Endothelial cell of umbilical vein (primary cell): ENCODE measurements at regions not wholly inside any gene's neighbourhood (a gene's known extent, or its start where the extent isn't known, plus 50 kb on each side); places are given as distances from the start of the nearest gene placed in this dataset.

Source experiments
- BruUV-seq: library from RNA; stranded (reverse); fragments of 400-500 nt; replicated peaks from 2 replicates; lab custom pipeline; 2021; lab: Mats Ljungman, UMichigan
- CTCF ChIA-PET: fragments of 300-600, 350-600 bp; sonication (Branson Sonifier 250); formaldehyde crosslinking; loops from one replicate; lab custom pipeline; 2021; ENCODE audit warnings: antibody characterized with exemption, inconsistent platforms; lab: Charles Lee
- POLR2A ChIA-PET: fragments of 300-600, 350-600 bp; sonication (Branson Sonifier 250); formaldehyde crosslinking; loops from one replicate; lab custom pipeline; 2021; ENCODE audit warnings: antibody characterized with exemption, inconsistent platforms; lab: Charles Lee
- DNase-seq: peaks from one replicate; pipeline ENCODE4 v3.0.0-alpha.2; 2011; ENCODE audit warnings: low read depth, low spot score
- FAIRE-seq: peaks from 2 replicates; lab custom pipeline; 2011; peaks lifted over from hg19 to GRCh38; lab: Jason Lieb, UNC
- H2AFZ ChIP-seq: 2 replicates; pipeline ENCODE4 v1.6.0; 2012; ENCODE audit warnings: low read depth, low read length, control low read depth, inconsistent platforms
- H3K27ac ChIP-seq: 2 replicates; pipeline ENCODE4 v1.5.1; 2011; ENCODE audit warnings: low read depth, mild to moderate bottlenecking, control low read depth, low read length, moderate library complexity; ENCODE audit not compliant: insufficient read depth
- H3K27me3 ChIP-seq, 2 experiments: 2 replicates each; pipeline versions ENCODE4 v1.6.0 to v1.6.1; 2011; ENCODE audit warnings: low read length in 2 of 2, mixed read lengths in 1 of 2; ENCODE audit not compliant: control insufficient read depth in 2 of 2, insufficient read depth in 2 of 2
- H3K36me3 ChIP-seq, 2 experiments: 2 replicates in 1 of 2; 3 replicates in 1 of 2; pipeline ENCODE4 v1.5.1; 2011; ENCODE audit warnings: low read length in 2 of 2, mild to moderate bottlenecking in 1 of 2, moderate library complexity in 1 of 2; ENCODE audit not compliant: control insufficient read depth in 2 of 2, insufficient read depth in 2 of 2; ENCODE audit errors: extremely low read depth in 1 of 2
- H3K4me1 ChIP-seq: 3 replicates; pipeline ENCODE4 v1.5.1; 2011; ENCODE audit warnings: mild to moderate bottlenecking, low read length; ENCODE audit not compliant: control insufficient read depth, insufficient read depth; ENCODE audit errors: extremely low read depth
- H3K4me2 ChIP-seq: 2 replicates; pipeline ENCODE4 v1.6.1; 2011; ENCODE audit warnings: low read length, control low read depth, mixed read lengths; ENCODE audit not compliant: insufficient read depth
- H3K4me3 ChIP-seq, 3 experiments: fragments of 200-600 bp in 1 of 3; sonication (generic), shearing (Covaris generic) in 1 of 3; replicated peaks in 1 of 3; 2 replicates each; pipeline ENCODE4 v1.5.1; 2011 to 2016; ENCODE audit warnings: control low read depth in 3 of 3, low read length in 3 of 3, mild to moderate bottlenecking in 2 of 3, inconsistent platforms in 1 of 3, low read depth in 1 of 3, moderate library complexity in 1 of 3; ENCODE audit not compliant: insufficient read depth in 1 of 3
- H3K79me2 ChIP-seq: 2 replicates; pipeline ENCODE4 v1.6.0; 2012; ENCODE audit warnings: low read length, inconsistent platforms; ENCODE audit not compliant: control insufficient read depth, insufficient read depth
- H3K9ac ChIP-seq: replicated peaks from 2 replicates; pipeline ENCODE3; 2011; ENCODE audit warnings: low read length, control low read depth; ENCODE audit not compliant: insufficient read depth; ENCODE audit errors: extremely low read depth
- H3K9me1 ChIP-seq: replicated peaks from 3 replicates; pipeline ENCODE4 v1.6.0; 2011; ENCODE audit warnings: mild to moderate bottlenecking, low read length; ENCODE audit not compliant: control insufficient read depth, insufficient read depth; ENCODE audit errors: extremely low read depth
- H3K9me3 ChIP-seq: replicated peaks from 2 replicates; pipeline ENCODE4 v1.5.1; 2012; ENCODE audit warnings: low read length, inconsistent platforms; ENCODE audit not compliant: control insufficient read depth, insufficient read depth
- H4K20me1 ChIP-seq: replicated peaks from 2 replicates; pipeline ENCODE3; 2011; ENCODE audit warnings: mild to moderate bottlenecking, low read length; ENCODE audit not compliant: control insufficient read depth, insufficient read depth; ENCODE audit errors: extremely low read depth
- EZH2 ChIP-seq: IDR thresholded peaks from 2 replicates; pipeline ENCODE4 v1.6.1; 2012; ENCODE audit warnings: borderline replicate concordance, low read depth, mild to moderate bottlenecking, moderate library complexity, low read length, inconsistent platforms; ENCODE audit not compliant: severe bottlenecking
- FOS ChIP-seq: IDR thresholded peaks from 2 replicates; pipeline ENCODE4 v1.6.1; 2011; ENCODE audit warnings: mild to moderate bottlenecking, low read length, moderate library complexity, borderline replicate concordance; ENCODE audit not compliant: insufficient read depth
- GATA2 ChIP-seq: IDR thresholded peaks from 2 replicates; pipeline ENCODE4 v1.7.0; 2011; ENCODE audit warnings: low read depth, mild to moderate bottlenecking, moderate library complexity, mixed read lengths, low read length; ENCODE audit not compliant: insufficient read length, insufficient read depth
- JUN ChIP-seq: IDR thresholded peaks from 2 replicates; pipeline ENCODE4 v1.6.1; 2011; ENCODE audit warnings: borderline replicate concordance, low read depth; ENCODE audit not compliant: insufficient read length, insufficient read depth
- MYC ChIP-seq: IDR thresholded peaks from one replicate; pipeline ENCODE4 v1.6.1; 2011; ENCODE audit warnings: mild to moderate bottlenecking, low read depth, low read length
- POLR2A ChIP-seq: IDR thresholded peaks from 2 replicates; pipeline ENCODE4 v1.6.1; 2012; ENCODE audit warnings: low read depth, mild to moderate bottlenecking, control low read depth, low read length
- POLR2AphosphoS5 ChIP-seq: IDR thresholded peaks from 2 replicates; pipeline ENCODE4 v1.6.1; 2012; ENCODE audit warnings: low read depth, mild to moderate bottlenecking, control low read depth, low read length, moderate library complexity; ENCODE audit not compliant: insufficient read depth
- dilution Hi-C: fragments of 300-500 bp; cut with MboI; formaldehyde crosslinking; loops from one replicate; pipeline ENCODE4 v1.15.0; 2019; ENCODE audit warnings: low sequenced_read_pairs; ENCODE audit not compliant: extremely low pct_ligation_motif_present
- intact Hi-C: fragments of 100-400 bp; cut with micrococcal nuclease; formaldehyde crosslinking; loops from one replicate; pipeline ENCODE4 v1.10.0; 2022
- TF ChIP-seq, protein P1 (sequence below), 2 donors: IDR thresholded peaks; 1 replicate in 1 of 2; 2 replicates in 1 of 2; pipeline ENCODE4 v1.5.1; 2011; ENCODE audit warnings: low read length in 2 of 2, mild to moderate bottlenecking in 2 of 2, moderate library complexity in 2 of 2, control low read depth in 1 of 2, inconsistent platforms in 1 of 2, low read depth in 1 of 2; ENCODE audit not compliant: insufficient read depth in 1 of 2; ENCODE audit errors: extremely low read depth in 1 of 2
- TF ChIP-seq, protein P2 (sequence below): IDR thresholded peaks from 2 replicates; pipeline ENCODE4 v1.6.1; 2011; ENCODE audit not compliant: insufficient read depth, insufficient read length

DNA sequence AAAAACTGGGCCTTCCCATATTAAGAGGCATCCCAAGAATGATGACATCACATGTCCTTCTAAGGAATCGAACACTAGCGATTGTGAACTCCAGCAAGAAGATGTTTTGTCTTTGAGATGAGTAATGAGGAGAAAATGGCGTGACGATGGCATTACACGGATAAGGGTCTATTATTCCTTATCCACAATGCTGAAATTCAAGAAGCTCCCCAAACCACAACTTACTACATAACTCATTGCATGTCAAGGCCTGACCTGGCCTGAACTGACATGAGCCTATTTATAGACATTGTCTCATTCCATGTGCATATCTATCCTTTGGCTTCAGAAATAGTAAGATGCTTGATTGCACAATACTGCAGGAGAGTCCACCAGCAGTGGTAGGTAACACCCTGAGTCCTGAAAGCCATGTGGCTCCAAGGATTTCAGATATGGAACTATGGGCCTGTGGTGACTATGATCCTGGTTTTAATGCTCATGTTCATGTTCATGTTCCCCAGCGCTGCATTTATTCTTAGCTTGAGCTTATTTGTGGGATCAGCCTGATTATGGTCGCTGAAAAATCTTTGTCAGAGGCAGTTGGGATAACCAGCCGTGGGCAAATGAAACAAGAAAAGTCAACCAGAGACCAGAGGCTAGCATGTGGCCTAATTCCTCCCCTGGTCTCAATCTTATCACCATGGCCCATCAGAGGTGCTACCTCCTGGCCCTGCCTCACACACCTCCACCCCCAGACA, 183.2 kb upstream of the JARID2 start:
- no peak overlapping the region for H3K4me2 ChIP-seq
- ChIA-PET CTCF (no interaction called here), POLR2A (no interaction called here)
- no peaks in the 10 kb centered on the region for H4K20me1 ChIP-seq
- no peaks in the 10 kb centered on the region for H3K9me1 ChIP-seq
- peaks cover 2% of the 10 kb centered on the region for H3K9me3 ChIP-seq
- H3K36me3 ChIP-seq = no peaks in the 10 kb centered on the region
- H3K4me1 ChIP-seq = peaks cover 5% of the 10 kb centered on the region
- no peak overlapping the region for H3K27ac ChIP-seq
- intact Hi-C loops (no loop called here), dilution Hi-C loops (no loop called here)
- no peak overlapping the region for H2AFZ ChIP-seq
- TF ChIP-seq, protein P1, sequence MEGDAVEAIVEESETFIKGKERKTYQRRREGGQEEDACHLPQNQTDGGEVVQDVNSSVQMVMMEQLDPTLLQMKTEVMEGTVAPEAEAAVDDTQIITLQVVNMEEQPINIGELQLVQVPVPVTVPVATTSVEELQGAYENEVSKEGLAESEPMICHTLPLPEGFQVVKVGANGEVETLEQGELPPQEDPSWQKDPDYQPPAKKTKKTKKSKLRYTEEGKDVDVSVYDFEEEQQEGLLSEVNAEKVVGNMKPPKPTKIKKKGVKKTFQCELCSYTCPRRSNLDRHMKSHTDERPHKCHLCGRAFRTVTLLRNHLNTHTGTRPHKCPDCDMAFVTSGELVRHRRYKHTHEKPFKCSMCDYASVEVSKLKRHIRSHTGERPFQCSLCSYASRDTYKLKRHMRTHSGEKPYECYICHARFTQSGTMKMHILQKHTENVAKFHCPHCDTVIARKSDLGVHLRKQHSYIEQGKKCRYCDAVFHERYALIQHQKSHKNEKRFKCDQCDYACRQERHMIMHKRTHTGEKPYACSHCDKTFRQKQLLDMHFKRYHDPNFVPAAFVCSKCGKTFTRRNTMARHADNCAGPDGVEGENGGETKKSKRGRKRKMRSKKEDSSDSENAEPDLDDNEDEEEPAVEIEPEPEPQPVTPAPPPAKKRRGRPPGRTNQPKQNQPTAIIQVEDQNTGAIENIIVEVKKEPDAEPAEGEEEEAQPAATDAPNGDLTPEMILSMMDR (IDR thresholded peaks at IDR 0.05; ENCODE audit: extremely low read depth in 1 of 2, insufficient read depth in 1 of 2, low read depth in 1 of 2, low read length in 2 of 2) = no peak
- TF ChIP-seq EZH2 (no peak), POLR2AphosphoS5 (no peak), JUN (no peak), FOS (no peak), POLR2A (no peak), GATA2 (no peak), MYC (no peak)
- TF ChIP-seq, protein P2, sequence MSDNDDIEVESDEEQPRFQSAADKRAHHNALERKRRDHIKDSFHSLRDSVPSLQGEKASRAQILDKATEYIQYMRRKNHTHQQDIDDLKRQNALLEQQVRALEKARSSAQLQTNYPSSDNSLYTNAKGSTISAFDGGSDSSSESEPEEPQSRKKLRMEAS = no peak
- no peak overlapping the region for H3K4me3 ChIP-seq
- H3K27me3 ChIP-seq = no peaks in the 10 kb centered on the region
- FAIRE-seq (no peak), DNase-seq (no peak)
- H3K79me2 ChIP-seq = no peaks in the 10 kb centered on the region
- H3K9ac ChIP-seq = no peak overlapping the region
- no TSS peak for BruUV-seq
